HG02852 (cell line): ENCODE measurements at regions not wholly inside any gene's neighbourhood (a gene's known extent, or its start where the extent isn't known, plus 50 kb on each side); places are given as distances from the start of the nearest gene placed in this dataset.

Experiments
- ATAC-seq: cut with Tn5 transposase; IDR thresholded peaks from one replicate; pipeline ENCODE4 v1.9.1; 2021; ENCODE audit warnings: mild to moderate bottlenecking, moderate library complexity; ENCODE audit not compliant: unreplicated experiment

DNA sequence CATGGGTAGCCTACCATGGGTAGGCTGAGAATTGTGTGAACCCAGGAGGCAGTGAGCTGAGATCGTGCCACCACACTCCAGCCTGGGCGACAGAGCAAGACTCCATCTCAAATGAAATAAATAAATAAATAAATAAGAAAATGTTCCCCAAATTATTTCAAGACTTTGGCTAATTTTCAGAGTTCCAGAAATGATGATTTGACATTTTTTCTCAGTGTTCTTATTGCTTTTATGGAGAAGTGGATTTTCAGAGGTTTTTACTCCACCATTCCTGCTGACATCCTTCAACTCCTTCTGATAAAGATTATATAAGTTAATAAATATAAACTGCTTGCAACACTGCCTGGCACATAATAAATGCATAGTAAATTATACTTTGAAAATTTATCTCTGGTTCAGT is 80.4 kb upstream of the PRKCQ start:
- ATAC-seq, result no peak

- no peak for ATAC-seq
Measured at GRCh38 chr10:6659451-6659850, 79.4 kb upstream of the PRKCQ start.

DNA sequence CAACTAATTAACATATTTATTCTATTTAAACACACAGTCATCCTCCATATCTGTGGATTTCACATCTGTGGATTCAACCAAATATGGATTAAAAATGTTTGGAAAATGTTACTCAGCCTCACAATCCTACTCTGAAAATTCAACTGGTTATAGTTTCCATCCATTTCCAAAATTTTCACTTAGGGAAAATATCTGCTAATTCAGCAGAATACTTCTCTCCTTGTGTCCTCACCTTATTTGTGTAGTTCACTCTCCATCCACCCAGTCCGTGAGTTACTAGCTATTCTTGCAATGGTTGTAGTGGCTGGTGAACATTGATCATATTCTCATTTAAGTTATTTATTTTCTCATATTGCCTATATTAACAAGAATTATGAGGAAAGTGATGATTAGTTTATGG is 77.6 kb upstream of the PRKCQ start:
- no peak for ATAC-seq

DNA sequence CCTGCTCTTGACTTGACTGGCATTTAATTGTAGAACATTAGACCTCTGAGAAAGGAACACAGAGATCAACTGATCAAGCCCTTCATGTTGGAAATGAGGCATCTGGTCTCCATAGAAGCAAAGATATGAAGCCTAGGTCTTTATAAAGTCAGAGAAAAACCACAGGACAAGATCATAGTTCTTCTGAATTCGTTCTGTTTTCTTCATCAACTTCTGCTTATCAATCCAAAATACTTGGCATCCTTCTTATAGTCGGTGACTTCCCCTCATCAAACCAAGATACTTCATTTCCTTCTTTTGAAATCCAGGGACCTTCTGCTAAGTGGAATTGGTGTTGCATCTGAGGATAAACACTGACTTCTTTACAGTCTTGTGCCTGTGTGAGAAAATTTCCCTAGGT is 77.1 kb upstream of the PRKCQ start:
- no peak for ATAC-seq

GRCh38 chr10:6654571-6654970 is 74.5 kb upstream of the PRKCQ start:
- no peak for ATAC-seq

DNA sequence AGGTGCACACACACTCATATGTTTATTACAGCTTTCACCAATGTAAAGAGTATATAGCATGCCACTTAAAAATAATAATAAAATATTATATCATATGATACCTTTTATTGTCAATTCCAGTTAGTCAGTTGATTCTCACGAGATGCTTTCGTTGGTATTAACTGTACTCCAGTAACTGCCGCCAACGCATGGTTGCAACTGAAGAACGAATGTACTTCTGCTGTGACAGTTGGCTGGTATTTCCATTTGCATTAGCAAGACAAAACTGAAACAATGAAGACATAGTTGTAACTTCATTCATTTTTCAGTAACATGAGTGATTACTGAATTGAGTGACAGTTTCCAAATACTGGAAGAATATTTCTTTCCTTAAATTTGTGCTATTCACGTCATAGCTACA is 70.5 kb upstream of the PRKCQ start:
- no peak for ATAC-seq

GRCh38 chr10:6649903-6650302 is 69.8 kb upstream of the PRKCQ start:
- no peak for ATAC-seq

GRCh38 chr10:6648894-6649720 is 69.0 kb upstream of the PRKCQ start:
- no peak for ATAC-seq

- ATAC-seq, result no peak
Measured at GRCh38 chr10:6647811-6648526, 67.9 kb upstream of the PRKCQ start.

DNA sequence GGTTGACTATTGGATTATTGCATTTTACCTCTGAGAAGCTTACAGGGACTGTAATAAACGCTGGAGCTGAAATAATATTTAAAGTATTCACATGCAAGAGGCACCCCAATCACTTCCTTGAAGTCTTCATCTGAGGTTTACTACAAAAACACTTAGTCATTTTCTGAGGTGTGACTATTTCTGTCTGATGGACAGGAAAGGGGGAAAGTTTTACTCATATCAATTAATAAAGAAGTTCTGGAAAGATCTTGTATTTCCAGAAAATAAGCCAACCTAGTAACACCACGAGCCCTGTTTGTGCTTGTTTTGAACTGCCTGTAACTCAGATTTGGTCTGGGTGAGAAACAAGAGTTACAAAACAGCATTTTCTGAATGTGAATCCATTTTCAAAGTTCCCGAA is 63.9 kb upstream of the PRKCQ start:
- ATAC-seq, result no peak

DNA sequence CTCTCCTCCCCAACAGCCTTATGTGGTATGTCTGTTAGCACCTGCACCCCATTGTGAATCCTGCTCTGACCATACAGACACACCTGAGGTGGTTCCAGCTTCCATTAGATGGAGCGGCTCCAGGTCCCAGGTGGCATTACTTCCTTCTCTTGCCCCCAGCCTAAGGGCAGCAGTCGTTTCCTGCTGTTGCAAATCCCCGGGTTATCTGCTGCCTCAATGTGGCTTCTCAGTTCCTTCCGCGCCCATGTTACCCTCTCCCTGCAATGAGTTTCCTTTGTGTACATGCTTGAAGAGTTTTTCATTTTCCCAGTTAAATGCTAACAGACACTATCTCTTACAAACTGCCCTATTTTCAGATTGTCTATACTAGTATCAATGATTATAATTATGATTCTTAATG is 62.8 kb upstream of the PRKCQ start:
- ATAC-seq, result no peak

- ATAC-seq, result no peak
Measured at GRCh38 chr10:6640433-6641040, 60.5 kb upstream of the PRKCQ start.

DNA sequence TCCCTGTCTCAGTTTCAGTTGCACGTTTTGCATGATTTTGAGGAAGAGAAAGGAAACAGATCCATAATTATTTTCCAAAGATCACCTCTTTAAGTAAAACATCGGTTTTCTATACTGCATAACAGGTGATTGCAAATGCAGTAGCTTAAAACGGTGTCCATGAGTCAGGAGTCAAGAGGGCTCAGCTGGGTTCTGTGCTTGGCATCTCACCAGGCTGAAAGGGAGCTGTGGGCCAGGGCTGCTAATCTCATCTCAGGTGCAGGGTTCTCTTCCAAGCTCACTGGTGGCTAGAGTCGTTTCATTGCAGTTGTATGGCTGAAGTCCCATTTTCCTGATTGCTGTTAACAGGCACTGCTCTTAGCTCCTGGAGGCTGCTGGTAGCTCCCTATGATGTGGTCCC is 57.0 kb upstream of the PRKCQ start:
- ATAC-seq, result no peak

GRCh38 chr10:6635784-6636183 is 55.7 kb upstream of the PRKCQ start:
- no peak for ATAC-seq
